ENCODE measurements at regions not wholly inside any gene's neighbourhood (a gene's known extent, or its start where the extent isn't known, plus 50 kb on each side); places are given as distances from the start of the nearest gene placed in this dataset.

GRCh38 chr9:86764671-86765343 lies 182.5 kb downstream of the GAS1 start:
- peak; percentile 42 for DNase-seq (ENCODE audit: low read depth)

GRCh38 chr9:86764221-86764624 lies 183.1 kb downstream of the GAS1 start:
- DNase-seq (ENCODE audit: low read depth) = no peak

GRCh38 chr9:86763791-86764190 lies 183.5 kb downstream of the GAS1 start:
- no peak for DNase-seq (ENCODE audit: low read depth)

GRCh38 chr9:86757382-86757720 lies 190.0 kb downstream of the GAS1 start:
- no peak for DNase-seq (ENCODE audit: low read depth)

- no peak for DNase-seq (ENCODE audit: low read depth)
Measured at GRCh38 chr9:86756576-86757381, 190.5 kb downstream of the GAS1 start.

- no peak for DNase-seq (ENCODE audit: low read depth)
Measured at GRCh38 chr9:86755561-86755941, 191.8 kb downstream of the GAS1 start.

- DNase-seq (ENCODE audit: low read depth) = no peak
Measured at GRCh38 chr9:86754581-86755560, 192.4 kb downstream of the GAS1 start.

- DNase-seq (ENCODE audit: low read depth) = no peak
Measured at GRCh38 chr9:86753836-86754235, 193.5 kb downstream of the GAS1 start.

- no peak for DNase-seq (ENCODE audit: low read depth)
Measured at GRCh38 chr9:86752733-86753132, 194.6 kb downstream of the GAS1 start.

- no peak for DNase-seq (ENCODE audit: low read depth)
Measured at GRCh38 chr9:86751956-86752355, 195.3 kb downstream of the GAS1 start.

GRCh38 chr9:86751207-86751606 lies 196.1 kb downstream of the GAS1 start:
- no peak for DNase-seq (ENCODE audit: low read depth)

- no peak for DNase-seq (ENCODE audit: low read depth)
Measured at GRCh38 chr9:86749894-86750255, 197.4 kb downstream of the GAS1 start.

GRCh38 chr9:86749161-86749893 lies 198.0 kb downstream of the GAS1 start:
- no peak for DNase-seq (ENCODE audit: low read depth)

GRCh38 chr9:86747711-86748110 lies 199.6 kb downstream of the GAS1 start:
- no peak for DNase-seq (ENCODE audit: low read depth)

- DNase-seq (ENCODE audit: low read depth) = peak; percentile 92
Measured at GRCh38 chr9:86741311-86742208, 205.7 kb downstream of the GAS1 start.

- no peak for DNase-seq (ENCODE audit: low read depth)
Measured at GRCh38 chr9:86735772-86736458, 211.4 kb downstream of the GAS1 start.

GRCh38 chr9:86734771-86735170 lies 212.5 kb downstream of the GAS1 start:
- DNase-seq (ENCODE audit: low read depth) = peak; percentile 40

GRCh38 chr9:86733929-86734328 lies 213.4 kb downstream of the GAS1 start:
- DNase-seq (ENCODE audit: low read depth) = no peak

GRCh38 chr9:86732514-86733171 lies 214.7 kb downstream of the GAS1 start:
- DNase-seq (ENCODE audit: low read depth) = peak; percentile 53

All from myocyte (in vitro differentiated cells).